Cardiac muscle cell (in vitro differentiated cells and primary cell): ENCODE measurements at regions not wholly inside any gene's neighbourhood (a gene's known extent, or its start where the extent isn't known, plus 50 kb on each side); places are given as distances from the start of the nearest gene placed in this dataset.

Experiments
- DNase-seq, 2 donors: peaks; one replicate each; pipeline versions ENCODE4 v3.0.0 to v3.0.0-alpha.2; 2010 to 2017; ENCODE audit warnings: low read depth in 1 of 2, low spot score in 1 of 2
- H3K27ac ChIP-seq: fragments of 200-600 bp; sonication (generic); 2 replicates; pipeline ENCODE4 v1.5.1; 2016
- H3K27me3 ChIP-seq: fragments of 200-600 bp; sonication (generic); 2 replicates; pipeline ENCODE4 v1.6.0; 2016; ENCODE audit warnings: control low read depth
- H3K36me3 ChIP-seq: fragments of 200-600 bp; sonication (generic); 2 replicates; pipeline ENCODE4 v1.5.1; 2016; ENCODE audit warnings: control low read depth
- H3K4me1 ChIP-seq: fragments of 200-600 bp; sonication (generic); 2 replicates; pipeline ENCODE4 v1.8.1; 2017; ENCODE audit warnings: low read depth, mild to moderate bottlenecking, mixed run types
- H3K4me3 ChIP-seq: fragments of 200-600 bp; sonication (generic); 2 replicates; pipeline ENCODE4 v1.5.1; 2016; ENCODE audit warnings: mild to moderate bottlenecking
- H3K9me3 ChIP-seq: fragments of 200-600 bp; sonication (generic); 2 replicates; pipeline ENCODE4 v1.5.1; 2017; ENCODE audit warnings: low read depth, mild to moderate bottlenecking, control low read depth
- CTCF ChIP-seq: IDR thresholded peaks from 2 replicates; pipeline ENCODE4 v1.5.1; 2012; ENCODE audit warnings: low read depth, mild to moderate bottlenecking, low read length

GRCh38 chr2:221675201-221675908 is 103.3 kb upstream of the EPHA4 start:
- Histone ChIP-seq H3K36me3 (no peaks in the 10 kb centered on the region), H3K27ac (no peak overlapping the region), H3K27me3 (no peaks in the 10 kb centered on the region), H3K4me1 (no peaks in the 10 kb centered on the region), H3K9me3 (no peaks in the 10 kb centered on the region), H3K4me3 (no peak overlapping the region)
- TF ChIP-seq CTCF: no peak
- DNase-seq: no peak

GRCh38 chr2:221674446-221674845 is 102.3 kb upstream of the EPHA4 start:
- no peaks in the 10 kb centered on the region for H3K27me3 ChIP-seq
- TF ChIP-seq CTCF: no peak
- H3K9me3 ChIP-seq: no peaks in the 10 kb centered on the region
- no peak overlapping the region for H3K27ac ChIP-seq
- no peak overlapping the region for H3K4me3 ChIP-seq
- no peaks in the 10 kb centered on the region for H3K36me3 ChIP-seq
- DNase-seq: no peak
- no peaks in the 10 kb centered on the region for H3K4me1 ChIP-seq

- H3K36me3 ChIP-seq: no peaks in the 10 kb centered on the region
- H3K27ac ChIP-seq: no peak overlapping the region
- no peaks in the 10 kb centered on the region for H3K27me3 ChIP-seq
- H3K4me3 ChIP-seq: no peak overlapping the region
- H3K9me3 ChIP-seq: no peaks in the 10 kb centered on the region
- no peak for TF ChIP-seq CTCF
- DNase-seq: no peak
- H3K4me1 ChIP-seq: no peaks in the 10 kb centered on the region
These were observed 101.1 kb upstream of the EPHA4 start for GRCh38 chr2:221673248-221673647.

GRCh38 chr2:221671515-221671914 is 99.4 kb upstream of the EPHA4 start:
- no peaks in the 10 kb centered on the region for H3K36me3 ChIP-seq
- no peaks in the 10 kb centered on the region for H3K9me3 ChIP-seq
- H3K27me3 ChIP-seq: no peaks in the 10 kb centered on the region
- H3K4me1 ChIP-seq: no peaks in the 10 kb centered on the region
- TF ChIP-seq CTCF: no peak
- no peak for DNase-seq
- no peak overlapping the region for H3K27ac ChIP-seq
- no peak overlapping the region for H3K4me3 ChIP-seq

- TF ChIP-seq CTCF: no peak
- DNase-seq: no peak
- H3K27me3 ChIP-seq: no peaks in the 10 kb centered on the region
These were observed 90.7 kb upstream of the EPHA4 start for GRCh38 chr2:221662689-221663391.

More at GRCh38 chr2:221662689-221663391, 90.7 kb upstream of the EPHA4 start:
- no peaks in the 10 kb centered on the region for H3K4me1 ChIP-seq
- no peaks in the 10 kb centered on the region for H3K9me3 ChIP-seq
- no peaks in the 10 kb centered on the region for H3K36me3 ChIP-seq
- H3K4me3 ChIP-seq: no peak overlapping the region
- no peak overlapping the region for H3K27ac ChIP-seq
